IMR-90 (cell line): ENCODE measurements at regions not wholly inside any gene's neighbourhood (a gene's known extent, or its start where the extent isn't known, plus 50 kb on each side); places are given as distances from the start of the nearest gene placed in this dataset.

Source experiments
- ATAC-seq: fragments of 200-7000 bp; cut with Tn5 transposase; 2 replicates; pipeline ENCODE4 v1.9.1; 2020; ENCODE audit warnings: low read depth, mild to moderate bottlenecking, moderate library complexity
- BruUV-seq: library from RNA; stranded (reverse); fragments of 400-500 nt; replicated peaks from 2 replicates; lab custom pipeline; 2021; lab: Mats Ljungman, UMichigan
- CTCF ChIA-PET: fragments of 300-600 bp; formaldehyde crosslinking; extraction: SDS; loops from one replicate; lab custom pipeline; 2021; ENCODE audit warnings: antibody characterized with exemption; lab: Yijun Ruan, JAX
- POLR2A ChIA-PET: fragments of 300-600 bp; sonication (Branson Sonifier 250); formaldehyde crosslinking; loops from one replicate; lab custom pipeline; 2022; ENCODE audit warnings: antibody characterized with exemption; ENCODE audit not compliant: unreplicated experiment; lab: Charles Lee
- DNase-seq: peaks from one replicate; pipeline ENCODE4 v3.0.0; 2013
- H2AFZ ChIP-seq: replicated peaks from 2 replicates; pipeline ENCODE3; 2013; ENCODE audit warnings: low read length, mild to moderate bottlenecking; ENCODE audit not compliant: poor library complexity
- H2AK5ac ChIP-seq: 2 replicates; pipeline ENCODE4 v1.6.1; 2013; ENCODE audit warnings: low read depth, low read length, inconsistent platforms
- H2AK9ac ChIP-seq: replicated peaks from 2 replicates; pipeline ENCODE3; 2013; ENCODE audit warnings: mild to moderate bottlenecking, low read depth, low read length, moderate library complexity; ENCODE audit not compliant: poor library complexity
- H2BK120ac ChIP-seq: 2 replicates; pipeline ENCODE4 v1.6.1; 2013; ENCODE audit warnings: low read depth, low read length, inconsistent platforms
- H2BK15ac ChIP-seq: 3 replicates; pipeline ENCODE4 v1.6.1; 2013; ENCODE audit warnings: low read depth, low read length, inconsistent platforms
- H2BK20ac ChIP-seq: 2 replicates; pipeline ENCODE4 v1.6.1; 2013; ENCODE audit warnings: low read depth, mild to moderate bottlenecking, inconsistent platforms, low read length, moderate library complexity
- H2BK5ac ChIP-seq: 2 replicates; pipeline ENCODE4 v1.6.1; 2013; ENCODE audit warnings: mild to moderate bottlenecking, low read depth, low read length, inconsistent platforms; ENCODE audit not compliant: poor library complexity, severe bottlenecking
- H3K14ac ChIP-seq: replicated peaks from 2 replicates; pipeline ENCODE4 v1.6.1; 2013; ENCODE audit warnings: low read depth, low read length, inconsistent platforms
- H3K18ac ChIP-seq: 2 replicates; pipeline ENCODE4 v1.6.1; 2013; ENCODE audit warnings: low read depth, low read length, control low read depth
- H3K23ac ChIP-seq: 2 replicates; pipeline ENCODE4 v1.6.1; 2013; ENCODE audit warnings: low read depth, low read length, inconsistent platforms
- H3K27ac ChIP-seq: 2 replicates; pipeline ENCODE4 v1.5.1; 2013; ENCODE audit warnings: mild to moderate bottlenecking, control low read depth, low read length; ENCODE audit not compliant: insufficient read depth
- H3K27me3 ChIP-seq: 2 replicates; pipeline ENCODE4 v1.6.1; 2013; ENCODE audit warnings: low read length; ENCODE audit not compliant: control insufficient read depth, insufficient read depth
- H3K36me3 ChIP-seq: 2 replicates; pipeline ENCODE4 v1.6.1; 2013; ENCODE audit warnings: low read length, mixed read lengths; ENCODE audit not compliant: control insufficient read depth, insufficient read depth
- H3K4ac ChIP-seq: 2 replicates; pipeline ENCODE4 v1.6.1; 2013; ENCODE audit warnings: low read depth, low read length, inconsistent platforms
- H3K4me1 ChIP-seq: 2 replicates; pipeline ENCODE4 v1.6.1; 2013; ENCODE audit warnings: low read length, mixed read lengths; ENCODE audit not compliant: control insufficient read depth, insufficient read depth
- H3K4me2 ChIP-seq: 2 replicates; pipeline ENCODE4 v1.6.1; 2013; ENCODE audit warnings: low read depth, mild to moderate bottlenecking, control low read depth, low read length, moderate library complexity
- H3K4me3 ChIP-seq: 2 replicates; pipeline ENCODE4 v1.5.1; 2013; ENCODE audit warnings: low read depth, mild to moderate bottlenecking, control low read depth, low read length, moderate library complexity; ENCODE audit not compliant: insufficient read depth
- H3K56ac ChIP-seq: 2 replicates; pipeline ENCODE4 v1.6.1; 2013; ENCODE audit warnings: low read length, inconsistent platforms; ENCODE audit not compliant: insufficient read depth; ENCODE audit errors: extremely low read depth
- H3K79me1 ChIP-seq, 2 experiments: 2 replicates each; pipeline ENCODE4 v1.6.1; 2013; ENCODE audit warnings: low read length in 2 of 2, inconsistent platforms in 1 of 2, low read depth in 1 of 2
- H3K9ac ChIP-seq: 2 replicates; pipeline ENCODE4 v1.6.1; 2013; ENCODE audit warnings: low read depth, low read length, control low read depth
- H3K9me1 ChIP-seq: 2 replicates; pipeline ENCODE4 v1.6.1; 2013; ENCODE audit warnings: low read length, inconsistent platforms; ENCODE audit not compliant: insufficient read depth
- H3K9me3 ChIP-seq: 2 replicates; pipeline ENCODE4 v1.6.1; 2013; ENCODE audit warnings: low read length; ENCODE audit not compliant: control insufficient read depth, insufficient read depth
- H4K20me1 ChIP-seq: 2 replicates; pipeline ENCODE4 v1.6.1; 2013; ENCODE audit warnings: low read length, inconsistent platforms; ENCODE audit not compliant: insufficient read depth
- H4K5ac ChIP-seq: 2 replicates; pipeline ENCODE4 v1.6.1; 2013; ENCODE audit warnings: mild to moderate bottlenecking, low read depth, low read length, control low read depth
- H4K8ac ChIP-seq, 2 experiments: 2 replicates each; pipeline ENCODE4 v1.6.1; 2013; ENCODE audit warnings: low read depth in 2 of 2, low read length in 2 of 2, control low read depth in 1 of 2, inconsistent platforms in 1 of 2
- H4K91ac ChIP-seq: 2 replicates; pipeline ENCODE4 v1.6.1; 2013; ENCODE audit warnings: low read depth, low read length, inconsistent platforms; ENCODE audit not compliant: insufficient read depth
- BHLHE40 ChIP-seq: fragments of 150-350 bp; IDR thresholded peaks from 2 replicates; pipeline ENCODE4 v1.6.1; 2016; ENCODE audit warnings: mild to moderate bottlenecking, low read depth, low read length
- CEBPB ChIP-seq: IDR thresholded peaks from 2 replicates; pipeline ENCODE4 v1.6.1; 2012; ENCODE audit warnings: low read depth, low read length, improper control_type of control experiment
- CHD1 ChIP-seq: IDR thresholded peaks from 2 replicates; pipeline ENCODE4 v1.6.1; 2012; ENCODE audit warnings: low read depth, low read length, improper control_type of control experiment
- FOS ChIP-seq: fragments of 150-350 bp; IDR thresholded peaks from 2 replicates; pipeline ENCODE4 v1.6.1; 2016; ENCODE audit warnings: low read depth, low read length
- MAFK ChIP-seq: IDR thresholded peaks from 2 replicates; pipeline ENCODE4 v1.6.1; 2012; ENCODE audit warnings: low read depth, low read length, improper control_type of control experiment
- MAZ ChIP-seq: IDR thresholded peaks from 2 replicates; pipeline ENCODE4 v1.6.1; 2012; ENCODE audit warnings: low read depth, mild to moderate bottlenecking, low read length, improper control_type of control experiment, moderate library complexity, borderline replicate concordance
- NFE2L2 ChIP-seq: fragments of 150-350 bp; IDR thresholded peaks from 2 replicates; pipeline ENCODE4 v1.6.1; 2016; ENCODE audit warnings: low read depth, mild to moderate bottlenecking, low read length
- POLR2A ChIP-seq: IDR thresholded peaks from 2 replicates; pipeline ENCODE4 v1.6.1; 2012; ENCODE audit warnings: mild to moderate bottlenecking, low read depth, low read length
- RAD21 ChIP-seq: IDR thresholded peaks from 2 replicates; pipeline ENCODE4 v1.6.1; 2012; ENCODE audit warnings: low read length, improper control_type of control experiment
- SMC3 ChIP-seq: fragments of 150-350 bp; IDR thresholded peaks from 2 replicates; pipeline ENCODE4 v1.6.1; 2016; ENCODE audit warnings: low read depth, mild to moderate bottlenecking, antibody characterized with exemption, low read length, moderate library complexity
- WGBS, 2 experiments: methylation state at CpG; one replicate each; pipeline versions ENCODE4 v1.1.5 to v1.1.7; 2013; ENCODE audit warnings: missing lambda C conversion rate in 2 of 2; ENCODE audit not compliant: insufficient read length in 1 of 2; ENCODE audit errors: extremely low coverage in 2 of 2; 5-methylcytosine and 5-hydroxymethylcytosine counted together
- dilution Hi-C: fragments of 300-500 bp; cut with HindIII; formaldehyde crosslinking; loops from one replicate; pipeline ENCODE4 v1.14.3; 2018; ENCODE audit warnings: low sequenced_read_pairs; ENCODE audit not compliant: unreplicated experiment
- in situ Hi-C: fragments of 300-500 bp; cut with MboI; formaldehyde crosslinking; loops from 3 replicates; pipeline ENCODE4 v1.14.3; 2019; ENCODE audit warnings: low sequenced_read_pairs, inconsistent platforms, mixed read lengths
- intact Hi-C: fragments of 100-400 bp; cut with micrococcal nuclease; formaldehyde crosslinking; loops from 2 replicates; pipeline ENCODE4 v1.10.0; 2022
- TF ChIP-seq, protein P1 (sequence below): fragments of 150-350 bp; IDR thresholded peaks from 2 replicates; pipeline ENCODE4 v1.6.1; 2016; ENCODE audit warnings: low read depth, mild to moderate bottlenecking, low read length, moderate library complexity, borderline replicate concordance
- TF ChIP-seq, protein P2 (sequence below): conservative IDR thresholded peaks from 2 replicates; pipeline ENCODE4 v1.5.1; 2012; ENCODE audit warnings: mild to moderate bottlenecking, low read depth, low read length, improper control_type of control experiment
- TF ChIP-seq, protein P3 (sequence below): fragments of 150-350 bp; IDR thresholded peaks from 2 replicates; pipeline ENCODE4 v1.6.1; 2017; ENCODE audit warnings: mild to moderate bottlenecking, antibody characterized with exemption, low read length, low read depth

DNA sequence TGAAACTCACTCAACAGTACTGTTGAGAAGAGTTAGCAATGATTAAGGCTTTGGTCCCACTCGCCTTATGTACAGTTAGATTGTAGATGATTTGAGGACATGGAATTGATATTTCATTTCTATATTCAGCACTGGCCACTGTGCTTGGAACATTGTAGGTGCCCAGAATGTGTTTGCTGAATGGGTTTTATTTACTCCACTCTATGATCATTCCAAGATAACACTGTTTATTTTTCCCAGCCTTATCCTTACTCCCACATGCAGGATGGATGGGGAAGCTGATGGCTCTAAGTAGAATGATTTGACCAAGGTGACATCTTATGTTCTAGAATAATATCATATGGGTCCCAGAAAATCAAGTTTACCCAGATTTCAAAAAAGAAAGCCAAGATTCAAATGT, 124.6 kb upstream of the RXFP2 start:
- Histone ChIP-seq H4K91ac (no peak overlapping the region), H2BK5ac (no peak overlapping the region), H3K27ac (no peak overlapping the region), H2BK15ac (no peak overlapping the region), H4K8ac (no peak overlapping the region), H2AFZ (no peak overlapping the region), H2BK20ac (no peak overlapping the region), H3K9ac (no peak overlapping the region), H4K20me1 (no peaks in the 10 kb centered on the region), H3K14ac (no peak overlapping the region), H3K36me3 (no peaks in the 10 kb centered on the region), H3K18ac (no peak overlapping the region), H3K4me2 (no peak overlapping the region), H3K4me1 (no peaks in the 10 kb centered on the region), H3K56ac (no peak overlapping the region), H3K27me3 (no peaks in the 10 kb centered on the region), H3K4me3 (no peak overlapping the region), H4K5ac (no peak overlapping the region), H2AK5ac (no peak overlapping the region), H3K79me1 (no peaks in the 10 kb centered on the region), H3K9me3 (no peaks in the 10 kb centered on the region), H2AK9ac (no peak overlapping the region), H2BK120ac (no peak overlapping the region), H3K9me1 (no peaks in the 10 kb centered on the region), H3K23ac (no peak overlapping the region), H3K4ac (no peak overlapping the region)
- WGBS, 2 experiments, result no CpG with 5 or more reads among the region's 1 CpG
- intact Hi-C loops, result no loop called here
- in situ Hi-C loops, result no loop called here
- BruUV-seq, result no TSS peak
- ATAC-seq (no peak), DNase-seq (no peak)
- ChIA-PET POLR2A (no interaction called here), CTCF (no interaction called here)
- dilution Hi-C loops, result no loop called here
- no peak for TF ChIP-seq CEBPB
- TF ChIP-seq, protein P1, sequence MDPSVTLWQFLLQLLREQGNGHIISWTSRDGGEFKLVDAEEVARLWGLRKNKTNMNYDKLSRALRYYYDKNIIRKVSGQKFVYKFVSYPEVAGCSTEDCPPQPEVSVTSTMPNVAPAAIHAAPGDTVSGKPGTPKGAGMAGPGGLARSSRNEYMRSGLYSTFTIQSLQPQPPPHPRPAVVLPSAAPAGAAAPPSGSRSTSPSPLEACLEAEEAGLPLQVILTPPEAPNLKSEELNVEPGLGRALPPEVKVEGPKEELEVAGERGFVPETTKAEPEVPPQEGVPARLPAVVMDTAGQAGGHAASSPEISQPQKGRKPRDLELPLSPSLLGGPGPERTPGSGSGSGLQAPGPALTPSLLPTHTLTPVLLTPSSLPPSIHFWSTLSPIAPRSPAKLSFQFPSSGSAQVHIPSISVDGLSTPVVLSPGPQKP, result no peak
- TF ChIP-seq, protein P2, sequence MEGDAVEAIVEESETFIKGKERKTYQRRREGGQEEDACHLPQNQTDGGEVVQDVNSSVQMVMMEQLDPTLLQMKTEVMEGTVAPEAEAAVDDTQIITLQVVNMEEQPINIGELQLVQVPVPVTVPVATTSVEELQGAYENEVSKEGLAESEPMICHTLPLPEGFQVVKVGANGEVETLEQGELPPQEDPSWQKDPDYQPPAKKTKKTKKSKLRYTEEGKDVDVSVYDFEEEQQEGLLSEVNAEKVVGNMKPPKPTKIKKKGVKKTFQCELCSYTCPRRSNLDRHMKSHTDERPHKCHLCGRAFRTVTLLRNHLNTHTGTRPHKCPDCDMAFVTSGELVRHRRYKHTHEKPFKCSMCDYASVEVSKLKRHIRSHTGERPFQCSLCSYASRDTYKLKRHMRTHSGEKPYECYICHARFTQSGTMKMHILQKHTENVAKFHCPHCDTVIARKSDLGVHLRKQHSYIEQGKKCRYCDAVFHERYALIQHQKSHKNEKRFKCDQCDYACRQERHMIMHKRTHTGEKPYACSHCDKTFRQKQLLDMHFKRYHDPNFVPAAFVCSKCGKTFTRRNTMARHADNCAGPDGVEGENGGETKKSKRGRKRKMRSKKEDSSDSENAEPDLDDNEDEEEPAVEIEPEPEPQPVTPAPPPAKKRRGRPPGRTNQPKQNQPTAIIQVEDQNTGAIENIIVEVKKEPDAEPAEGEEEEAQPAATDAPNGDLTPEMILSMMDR, result no peak
- no peak for TF ChIP-seq SMC3
- TF ChIP-seq MAFK, result no peak
- TF ChIP-seq, protein P3, sequence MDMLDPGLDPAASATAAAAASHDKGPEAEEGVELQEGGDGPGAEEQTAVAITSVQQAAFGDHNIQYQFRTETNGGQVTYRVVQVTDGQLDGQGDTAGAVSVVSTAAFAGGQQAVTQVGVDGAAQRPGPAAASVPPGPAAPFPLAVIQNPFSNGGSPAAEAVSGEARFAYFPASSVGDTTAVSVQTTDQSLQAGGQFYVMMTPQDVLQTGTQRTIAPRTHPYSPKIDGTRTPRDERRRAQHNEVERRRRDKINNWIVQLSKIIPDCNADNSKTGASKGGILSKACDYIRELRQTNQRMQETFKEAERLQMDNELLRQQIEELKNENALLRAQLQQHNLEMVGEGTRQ, result no peak
- no peak for TF ChIP-seq BHLHE40
- no peak for TF ChIP-seq RAD21
- TF ChIP-seq FOS, result no peak
- TF ChIP-seq MAZ, result no peak
- TF ChIP-seq CHD1, result no peak
- TF ChIP-seq POLR2A, result no peak
- no peak for TF ChIP-seq NFE2L2
